NCI-H69 (cell line): ENCODE measurements at regions not wholly inside any gene's neighbourhood (a gene's known extent, or its start where the extent isn't known, plus 50 kb on each side); places are given as distances from the start of the nearest gene placed in this dataset.

Source experiments
- DNase-seq: peaks from one replicate; lab custom pipeline; 2025; lab: John Stamatoyannopoulos, UW

DNA sequence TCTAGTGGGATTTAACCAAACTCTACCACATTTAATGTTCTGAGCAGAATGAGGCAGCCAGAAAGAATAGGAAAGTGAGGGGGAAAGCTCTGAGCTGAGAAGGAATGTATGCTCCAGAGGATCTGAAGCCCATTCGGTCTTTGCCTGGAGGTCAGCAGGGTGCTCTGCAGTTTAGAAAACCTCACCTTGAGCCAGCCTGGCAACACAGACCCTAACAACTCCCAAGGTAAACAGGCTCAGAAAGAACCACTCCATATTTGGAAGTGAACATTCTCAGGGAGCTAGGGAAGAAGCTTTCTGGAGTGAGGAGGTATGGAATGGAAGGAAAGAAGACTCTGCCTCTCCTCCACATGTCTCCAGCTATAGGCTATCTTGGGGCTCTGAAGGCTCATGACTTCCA lies 398.8 kb downstream of the SEC16B start:
- no peak for DNase-seq

DNA sequence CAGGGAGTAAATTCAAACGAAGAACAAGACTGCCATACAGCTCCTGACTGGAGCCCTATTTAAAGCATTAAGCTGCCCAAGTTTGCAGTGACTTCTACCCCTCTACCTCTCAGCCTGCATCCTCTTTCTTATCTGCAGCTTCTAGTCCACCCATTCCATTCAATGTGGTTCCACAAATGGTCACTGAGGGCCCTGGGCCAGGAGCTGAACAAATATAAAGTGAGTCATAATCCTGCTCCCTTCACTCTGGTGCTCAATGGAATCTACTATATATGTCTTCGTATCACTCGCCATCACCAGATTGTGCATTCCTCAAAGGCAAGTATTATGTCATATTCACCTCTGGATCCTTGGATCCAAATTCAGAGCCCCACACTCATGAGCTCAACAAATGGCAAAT lies 398.7 kb downstream of the BRINP2 start:
- no peak for DNase-seq

DNA sequence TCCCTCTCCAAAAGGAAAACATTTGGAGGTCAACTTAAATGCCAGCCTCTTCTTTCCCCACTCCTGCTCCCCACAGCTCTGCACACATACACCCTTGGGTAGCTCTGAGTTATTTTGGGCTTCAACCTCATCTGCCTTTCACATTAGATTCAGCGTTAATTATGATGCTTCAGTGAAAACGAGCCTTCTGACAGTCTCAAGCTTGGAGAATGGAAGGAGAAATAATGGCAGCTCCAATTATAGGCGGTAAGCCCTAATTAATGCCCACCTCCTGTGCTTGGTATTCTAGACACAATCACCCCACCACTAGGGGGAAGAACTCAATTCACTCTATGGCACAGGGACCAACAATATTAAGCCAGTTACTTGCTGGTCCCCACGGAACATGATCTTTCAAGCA lies 397.9 kb downstream of the BRINP2 start:
- peak; percentile 46 for DNase-seq

DNA sequence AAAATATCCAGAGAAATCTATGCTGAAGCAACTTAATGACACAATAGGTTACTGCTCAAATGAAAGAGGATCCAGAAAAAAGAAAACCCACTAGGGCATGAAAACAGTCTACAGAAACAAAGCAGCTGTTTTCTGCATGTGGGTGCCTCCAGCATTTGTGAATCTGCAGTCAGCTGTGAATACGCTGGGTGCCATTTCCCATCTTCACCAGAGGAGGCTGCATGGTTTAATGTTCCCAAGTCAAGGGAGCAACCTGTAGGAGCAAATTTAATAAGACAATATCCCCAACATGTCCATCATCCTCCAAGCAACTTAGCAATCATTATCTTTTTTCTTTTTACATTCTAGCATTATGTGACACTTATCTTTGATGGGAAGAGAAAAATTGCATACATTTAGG lies 396.6 kb downstream of the BRINP2 start:
- peak; percentile 2 for DNase-seq

DNA sequence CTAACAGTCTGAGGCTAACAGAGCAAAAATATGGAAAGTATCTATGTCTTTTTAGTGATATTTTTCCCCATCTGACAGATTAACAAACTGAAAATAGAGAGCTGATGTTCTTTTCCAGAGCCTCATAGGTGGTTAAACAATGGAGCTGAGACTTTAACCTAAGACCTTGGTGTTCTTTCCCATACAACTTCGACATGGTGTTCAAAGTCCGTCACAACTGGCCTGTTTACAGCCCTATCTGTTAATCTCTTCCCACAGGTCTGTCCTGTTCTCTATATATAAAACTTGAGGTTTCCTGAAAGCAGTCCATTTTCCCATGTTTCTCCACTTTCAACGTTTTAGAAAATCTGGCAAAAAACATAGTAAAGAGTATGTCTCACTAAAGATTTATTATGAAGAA lies 395.7 kb downstream of the BRINP2 start:
- DNase-seq = no peak

DNA sequence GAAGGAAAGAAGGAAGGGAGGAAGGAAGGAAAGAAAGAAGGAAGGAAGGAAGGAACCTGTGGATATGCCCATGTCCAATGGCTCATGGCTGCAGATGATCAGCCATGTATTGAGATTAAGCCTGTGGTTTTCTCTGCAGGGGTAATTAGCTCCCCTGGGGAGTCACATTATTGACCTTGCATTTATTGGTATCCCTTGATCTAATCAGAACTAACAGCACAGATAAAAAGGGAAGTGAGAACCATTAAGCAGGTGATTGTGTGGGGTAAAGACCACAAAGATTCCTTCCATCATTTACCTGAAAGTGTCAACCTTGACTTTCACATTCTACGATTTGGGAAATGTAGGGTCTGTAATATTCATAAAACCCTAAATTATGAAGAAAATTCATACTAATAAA lies 390.7 kb downstream of the BRINP2 start:
- no peak for DNase-seq

DNA sequence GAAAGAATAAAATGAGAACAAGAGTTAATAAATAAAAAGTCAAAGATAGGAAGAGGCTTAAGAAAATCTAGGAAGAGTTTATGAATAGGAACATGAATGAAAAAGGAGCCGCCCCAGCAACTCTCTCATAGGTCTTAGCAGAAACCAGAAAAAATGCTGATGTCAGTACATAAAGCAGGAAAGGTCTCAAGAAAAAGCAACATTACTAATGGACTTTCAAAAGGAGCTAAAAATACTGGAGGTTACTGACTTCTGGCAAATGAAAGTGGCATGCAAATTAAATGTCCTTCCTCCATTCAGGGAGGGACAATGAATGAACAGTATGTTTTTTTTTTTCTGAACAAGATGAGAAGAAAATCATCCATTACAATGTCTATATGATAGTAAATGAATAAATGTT lies 387.6 kb downstream of the BRINP2 start:
- DNase-seq = no peak

DNA sequence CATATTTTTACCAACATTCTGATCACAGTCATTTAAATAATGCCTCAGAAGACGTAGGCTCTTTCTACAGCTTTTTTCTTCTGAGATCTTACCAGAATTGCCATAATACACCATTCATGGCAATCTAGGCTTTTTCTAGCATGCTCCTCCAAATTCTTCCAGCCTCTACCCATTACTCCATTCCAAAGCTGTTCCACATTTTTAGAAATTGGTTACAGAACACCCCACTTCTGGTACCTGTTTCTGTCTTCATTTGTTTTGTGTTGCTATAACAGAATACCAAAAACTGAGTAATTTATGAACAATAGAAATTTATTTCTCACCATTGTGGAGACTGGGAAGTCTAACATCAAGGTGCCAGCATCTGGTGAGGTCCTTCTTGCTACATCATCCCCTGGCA lies 385.4 kb downstream of the BRINP2 start:
- DNase-seq = no peak

DNA sequence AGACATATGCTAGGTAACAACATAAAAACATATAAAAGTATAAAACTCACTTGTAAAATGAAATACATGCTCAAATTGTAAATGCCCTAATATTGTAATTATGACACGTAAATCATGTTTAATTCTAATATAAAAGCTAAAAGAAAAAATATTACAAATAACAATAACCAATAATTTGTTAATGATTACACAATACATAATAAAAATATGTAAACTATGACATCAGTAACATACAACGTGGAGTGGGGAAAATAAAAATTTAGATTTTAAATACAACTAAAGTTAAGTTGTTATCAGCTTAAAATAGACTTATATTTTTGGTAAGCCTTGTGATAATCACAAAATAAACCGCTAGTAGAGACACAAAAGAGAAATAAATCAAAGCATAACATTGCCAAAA lies 376.4 kb downstream of the BRINP2 start:
- no peak for DNase-seq

DNA sequence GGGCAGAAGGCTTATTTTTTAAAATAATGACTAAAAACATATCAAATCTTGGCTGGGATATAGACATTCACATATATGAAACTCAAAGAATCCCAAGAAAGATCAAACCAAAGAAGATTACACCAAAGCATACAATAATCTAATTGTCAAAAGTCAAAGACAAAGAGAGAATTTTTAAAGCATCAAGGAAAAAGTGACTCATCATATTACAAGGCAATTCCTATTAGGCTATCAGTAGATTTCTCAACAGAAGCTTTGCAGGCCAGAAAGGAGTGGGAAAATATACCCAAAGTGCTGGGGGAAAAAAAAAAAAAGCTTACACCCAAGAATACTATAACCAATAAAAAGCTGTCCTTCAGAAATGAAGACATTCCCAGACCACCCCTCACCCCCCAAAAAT lies 375.6 kb downstream of the BRINP2 start:
- DNase-seq = no peak

DNA sequence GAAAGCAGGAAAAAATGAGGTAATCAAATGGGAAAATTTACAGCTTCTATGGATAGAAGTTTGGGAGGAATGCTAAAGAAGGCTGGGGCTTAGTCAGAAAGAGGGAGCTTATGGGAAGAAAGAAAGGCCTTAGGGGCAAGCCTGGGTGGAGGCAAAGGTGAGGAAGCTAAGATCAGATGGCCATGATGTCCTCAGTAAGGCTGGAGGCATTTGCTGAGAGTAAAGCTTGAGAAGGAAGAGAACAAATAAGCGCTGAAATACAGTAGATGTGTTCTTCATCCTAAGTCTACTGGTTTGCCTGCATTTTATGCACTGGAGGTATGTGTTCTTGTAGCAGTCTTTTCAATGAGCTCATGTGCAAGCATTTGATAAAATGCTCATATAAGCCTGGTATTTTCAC lies 355.4 kb downstream of the BRINP2 start:
- no peak for DNase-seq

DNA sequence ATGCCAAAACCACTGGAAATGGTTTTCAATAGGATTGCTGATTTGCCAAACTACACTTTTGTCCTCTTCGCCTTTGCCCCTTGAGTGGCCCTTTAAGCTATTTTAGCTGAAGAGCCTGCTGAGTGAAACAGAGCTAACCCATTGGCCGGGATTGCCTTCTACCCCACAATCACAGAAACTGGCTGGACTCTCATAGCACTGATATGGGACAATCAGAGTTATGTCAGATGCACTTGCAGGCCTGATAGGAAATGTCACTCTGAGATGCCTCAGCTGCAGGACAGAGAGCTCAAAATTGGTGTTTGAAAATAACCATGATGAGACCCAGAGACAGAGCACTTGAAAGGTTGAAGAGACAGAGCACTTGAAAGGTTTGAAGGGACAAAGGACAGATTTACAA lies 354.4 kb downstream of the BRINP2 start:
- no peak for DNase-seq

DNA sequence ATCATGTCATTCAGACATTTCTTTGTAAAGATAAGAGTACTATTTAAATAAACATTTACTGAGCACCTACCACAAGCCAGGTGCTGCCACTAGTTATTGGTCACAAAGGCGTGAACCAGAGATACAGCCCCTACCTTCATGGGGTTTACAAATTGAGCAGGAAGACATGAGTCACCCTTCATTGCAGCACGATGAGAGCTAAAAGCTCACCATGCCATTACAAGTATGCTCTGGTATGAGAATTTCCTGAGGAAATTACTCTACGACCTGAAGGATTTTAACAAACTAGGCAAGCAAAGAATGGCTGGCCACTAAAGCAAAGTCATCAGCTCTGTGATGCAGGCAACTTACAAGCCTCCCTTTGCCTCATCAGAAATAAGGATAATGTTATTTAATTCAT lies 346.8 kb downstream of the BRINP2 start:
- DNase-seq = no peak

DNA sequence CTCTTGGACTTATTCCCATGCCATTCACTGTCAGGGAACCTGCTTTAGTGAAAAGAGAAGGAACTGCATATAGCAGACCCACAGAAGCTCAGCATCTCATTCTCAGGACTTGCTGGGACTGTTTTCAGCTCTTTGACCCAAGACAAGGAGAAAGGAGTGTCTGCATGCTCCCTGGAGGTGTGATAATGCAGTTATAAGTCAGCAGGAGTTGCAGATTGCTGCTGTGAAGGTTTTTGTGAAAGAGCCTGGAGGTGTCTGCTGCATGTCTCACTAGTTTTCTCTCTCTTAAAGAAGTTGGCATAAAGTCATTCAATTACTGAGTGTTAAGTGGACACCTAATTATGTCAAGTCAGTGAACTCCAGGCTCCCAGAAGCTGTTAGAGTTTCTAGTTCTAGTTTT lies 343.4 kb downstream of the BRINP2 start:
- DNase-seq = no peak

DNA sequence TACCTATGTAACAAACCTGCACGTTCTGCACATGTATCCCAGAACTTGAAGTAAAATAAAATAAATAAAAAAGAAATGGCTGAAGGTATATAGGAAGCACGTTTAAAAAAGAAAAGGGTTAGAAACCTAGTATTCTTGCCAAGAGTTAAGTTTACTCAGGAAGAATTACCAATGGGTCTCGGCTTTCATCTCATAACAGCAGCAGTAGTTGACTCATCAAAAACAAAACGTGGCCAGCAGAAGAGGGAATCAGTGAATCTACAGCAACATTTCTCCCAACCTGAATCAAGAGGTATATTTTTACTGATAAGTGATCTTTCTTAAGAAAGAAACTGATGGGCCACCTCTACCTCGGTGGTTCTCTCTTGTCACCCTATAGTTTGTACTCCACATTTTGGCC lies 340.3 kb downstream of the BRINP2 start:
- no peak for DNase-seq

DNA sequence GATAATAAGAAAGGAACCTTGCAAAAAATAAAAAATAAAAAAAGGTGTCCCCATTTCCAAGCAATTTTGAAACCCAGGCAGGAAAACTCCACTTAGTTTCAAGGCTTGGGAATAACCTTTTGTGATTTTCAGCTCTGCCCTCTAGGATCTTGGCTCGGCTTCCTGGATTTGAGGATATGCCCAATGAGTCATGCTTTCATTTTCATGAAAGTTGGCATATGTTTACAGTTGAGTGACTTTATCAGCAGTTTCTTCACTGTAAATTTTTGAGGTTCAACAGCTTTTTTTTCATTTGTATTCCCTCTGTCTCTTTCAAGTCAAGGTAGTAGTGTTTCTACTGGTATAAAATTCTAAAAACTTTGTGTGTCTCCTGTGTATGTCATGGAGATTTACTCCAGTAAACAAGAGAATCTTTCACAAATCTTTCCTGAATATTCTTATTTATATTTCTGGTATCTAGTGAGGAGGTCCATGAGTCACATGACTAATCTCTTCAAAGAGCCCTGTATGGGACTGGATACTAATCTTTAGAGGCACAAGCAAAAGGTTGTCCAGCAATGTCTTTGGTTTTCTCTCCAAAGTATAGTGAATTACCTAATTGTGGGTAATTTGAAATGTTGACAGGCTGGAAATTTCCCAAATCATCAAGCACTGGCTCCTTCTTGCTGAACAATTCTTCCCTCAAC lies 335.3 kb downstream of the BRINP2 start:
- no peak for DNase-seq

DNA sequence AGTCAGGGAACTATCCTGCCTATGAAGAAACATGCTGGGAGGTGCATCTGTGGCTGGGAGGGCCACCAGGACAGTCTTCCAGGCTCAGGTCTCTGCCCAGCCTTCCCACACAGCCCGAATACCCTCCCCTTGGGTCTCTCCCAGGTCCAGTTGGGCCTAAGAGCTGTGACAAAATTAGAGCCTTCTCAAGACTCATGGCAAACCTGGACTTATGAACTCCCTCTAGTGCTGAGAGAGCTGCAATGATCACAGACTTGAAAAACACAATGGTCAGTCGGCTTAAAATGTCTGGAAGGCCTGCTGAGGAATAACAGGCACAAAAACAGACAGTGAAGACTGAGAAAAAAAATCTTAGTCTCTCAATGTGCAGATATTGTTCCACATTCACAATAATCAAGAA lies 325.1 kb downstream of the BRINP2 start:
- DNase-seq = no peak

DNA sequence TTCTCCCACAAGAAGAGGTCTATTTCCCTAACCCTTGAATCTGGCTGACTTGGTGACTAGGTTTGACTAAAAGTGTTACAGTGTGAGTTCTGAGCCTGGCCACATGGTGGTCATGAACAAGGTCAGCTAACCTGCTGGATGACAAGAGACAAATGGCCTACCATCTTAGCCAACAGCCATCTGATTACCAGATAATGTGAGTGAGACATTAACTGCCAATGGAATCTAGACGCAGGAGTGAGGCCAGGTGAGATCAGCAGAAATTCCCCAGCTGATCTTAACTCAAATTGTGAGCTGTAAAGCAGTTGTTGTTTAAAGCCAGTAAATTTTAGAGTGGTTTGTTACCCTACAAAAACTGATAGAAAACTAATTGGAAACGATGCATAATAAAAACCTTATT lies 320.0 kb downstream of the BRINP2 start:
- no peak for DNase-seq

DNA sequence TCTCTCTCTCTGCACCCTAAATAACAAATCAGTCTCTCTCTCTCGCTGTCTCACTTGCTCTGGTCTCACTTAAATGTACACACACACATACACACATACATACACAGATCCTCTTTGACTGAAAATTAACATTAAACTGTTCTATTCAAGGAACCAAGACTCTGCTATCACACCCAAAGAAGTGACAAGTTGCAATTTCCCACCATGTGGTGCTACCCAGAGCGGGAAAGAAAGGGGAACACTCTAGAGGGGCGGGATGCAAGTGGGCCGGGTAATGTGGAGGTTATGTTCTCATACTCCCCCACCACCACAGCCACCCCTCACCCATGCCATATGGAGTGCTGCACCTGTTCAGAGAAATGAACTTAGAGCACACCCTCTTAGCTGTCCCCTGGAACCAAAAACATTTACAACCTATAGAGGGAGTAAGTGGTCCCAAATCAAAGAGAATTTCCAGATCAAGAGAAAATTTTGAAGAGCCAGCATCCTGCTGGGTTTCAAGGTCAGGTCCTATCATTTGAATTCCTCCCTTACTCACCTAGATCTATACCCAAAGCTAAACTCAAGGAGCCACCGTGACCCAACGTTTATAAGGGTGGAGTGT lies 319.4 kb downstream of the BRINP2 start:
- no peak for DNase-seq

DNA sequence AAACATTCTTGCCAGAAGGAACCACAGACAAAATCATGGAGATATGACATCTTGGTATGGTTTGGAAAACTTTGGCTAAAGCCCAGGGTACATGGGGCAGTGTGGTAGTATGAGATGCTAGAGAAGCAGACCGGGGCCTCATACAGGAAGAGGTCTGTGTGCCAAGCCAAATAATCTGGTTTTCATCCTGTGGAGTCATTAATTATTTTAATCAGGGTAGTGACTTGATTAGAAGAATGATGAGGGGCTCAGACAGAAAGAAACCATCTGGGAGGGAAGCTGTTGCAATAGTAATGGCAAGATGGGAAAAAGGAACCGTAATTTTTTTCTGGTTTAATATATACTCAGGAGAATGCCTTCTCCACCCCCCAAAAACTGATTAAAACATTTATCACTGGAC lies 318.0 kb downstream of the BRINP2 start:
- no peak for DNase-seq

DNA sequence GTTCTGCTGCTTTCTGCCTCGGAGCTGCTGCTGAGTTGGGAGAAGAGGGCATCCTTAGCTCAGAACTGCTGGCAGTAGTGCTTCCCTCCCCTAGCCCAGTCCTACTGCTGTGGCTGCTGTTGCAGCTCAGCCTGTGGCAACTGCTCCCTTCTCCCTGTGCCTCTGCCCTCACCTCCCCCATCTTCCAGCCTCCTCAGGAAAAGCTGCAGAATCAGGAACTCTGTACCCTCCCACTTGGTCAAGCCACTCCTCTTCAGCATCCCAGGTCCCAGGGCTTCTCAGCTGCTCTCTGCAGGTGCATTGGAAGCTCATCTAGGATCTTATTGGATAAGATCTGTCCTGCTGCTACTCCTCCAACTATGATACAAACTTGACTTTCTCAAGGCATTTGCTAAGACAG lies 316.7 kb downstream of the BRINP2 start:
- DNase-seq = no peak

DNA sequence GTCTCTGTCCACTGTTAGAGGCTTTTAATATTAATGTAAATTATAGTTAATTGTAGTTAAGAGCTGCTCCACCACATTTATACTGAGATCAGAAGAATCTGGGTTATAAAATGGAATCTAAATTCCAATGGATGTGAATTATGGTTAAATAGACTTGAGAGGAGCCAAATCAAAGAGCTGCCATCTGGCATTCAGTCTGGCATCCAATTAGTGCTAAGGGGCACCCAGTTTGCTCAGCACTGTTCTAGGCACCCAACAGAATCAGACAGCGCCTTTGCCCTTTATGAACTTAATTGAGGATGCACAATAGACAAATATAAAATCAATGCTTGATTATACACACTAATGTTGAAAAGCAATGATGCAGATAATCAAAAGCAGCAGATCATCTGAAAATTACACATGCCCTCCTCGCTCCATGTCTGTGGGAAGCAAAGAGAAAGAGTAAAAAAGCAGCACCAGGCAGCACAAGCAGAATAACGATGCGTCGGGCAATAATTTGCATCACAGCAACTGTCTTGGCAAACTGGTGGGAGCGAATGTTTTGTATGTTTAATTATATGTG lies 310.1 kb downstream of the BRINP2 start:
- no peak for DNase-seq

DNA sequence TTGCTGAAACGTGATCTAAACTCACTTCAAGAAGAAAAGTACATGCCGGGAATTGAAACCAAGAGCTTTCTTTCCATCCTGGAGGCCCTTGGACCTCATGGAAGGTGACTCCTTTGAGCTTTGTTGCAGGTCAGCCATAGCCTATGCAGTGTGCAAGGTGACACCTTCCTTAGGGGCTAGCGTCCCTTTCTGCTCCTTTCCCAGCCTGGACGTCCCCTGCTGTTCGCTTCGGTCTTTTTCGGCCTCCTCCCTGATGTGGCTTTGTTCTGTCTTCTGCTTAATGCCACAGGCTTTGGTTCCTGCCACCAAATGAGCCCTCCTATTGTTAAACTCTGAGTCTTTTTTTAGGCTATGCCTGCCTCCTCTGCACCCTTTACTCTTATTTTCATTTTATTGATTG lies 308.8 kb downstream of the BRINP2 start:
- no peak for DNase-seq

DNA sequence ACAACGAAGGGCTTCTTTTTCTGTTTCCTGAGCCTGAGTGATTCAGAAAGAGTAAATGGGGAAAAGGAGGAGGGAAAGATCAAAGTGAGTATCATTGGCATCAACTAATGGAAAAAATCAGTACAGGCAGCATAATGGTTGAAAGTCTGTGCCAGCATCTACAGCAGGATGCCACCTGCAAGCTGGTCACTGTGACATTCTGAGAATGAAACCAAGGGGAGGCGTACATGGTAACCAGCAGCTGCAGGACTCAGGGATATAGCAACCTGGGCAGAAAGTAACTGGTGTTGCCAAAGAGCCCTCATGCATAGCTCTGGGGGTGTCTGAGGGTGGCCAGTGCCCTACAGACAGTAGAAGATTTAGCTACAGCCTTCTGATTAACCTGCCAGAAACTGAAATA lies 305.9 kb downstream of the BRINP2 start:
- DNase-seq = no peak
